ENCODE measurements at regions not wholly inside any gene's neighbourhood (a gene's known extent, or its start where the extent isn't known, plus 50 kb on each side); places are given as distances from the start of the nearest gene placed in this dataset.
"Not testable (repeated sequence)": the region's sequence is repeated elsewhere in the genome, so short reads cannot be mapped to it uniquely, and the experiment has no call there.

GRCh38 chr2:105671156-105671555, 73.6 kb upstream of the NCK2 start:
- no peak for TF ChIP-seq CTCF (IDR thresholded peaks at IDR 0.05; ENCODE audit: control insufficient read depth, extremely low read depth, insufficient read depth)
- no peak for DNase-seq (ENCODE audit: low read depth)
- no peak overlapping the region for H3K4me3 ChIP-seq (ENCODE audit: low read depth, low read length)

GRCh38 chr2:105669384-105669891, 75.3 kb upstream of the NCK2 start:
- DNase-seq (ENCODE audit: low read depth), result no peak
- TF ChIP-seq CTCF (IDR thresholded peaks at IDR 0.05; ENCODE audit: control insufficient read depth, extremely low read depth, insufficient read depth), result no peak
- H3K4me3 ChIP-seq (ENCODE audit: low read depth, low read length), result no peak overlapping the region

DNA sequence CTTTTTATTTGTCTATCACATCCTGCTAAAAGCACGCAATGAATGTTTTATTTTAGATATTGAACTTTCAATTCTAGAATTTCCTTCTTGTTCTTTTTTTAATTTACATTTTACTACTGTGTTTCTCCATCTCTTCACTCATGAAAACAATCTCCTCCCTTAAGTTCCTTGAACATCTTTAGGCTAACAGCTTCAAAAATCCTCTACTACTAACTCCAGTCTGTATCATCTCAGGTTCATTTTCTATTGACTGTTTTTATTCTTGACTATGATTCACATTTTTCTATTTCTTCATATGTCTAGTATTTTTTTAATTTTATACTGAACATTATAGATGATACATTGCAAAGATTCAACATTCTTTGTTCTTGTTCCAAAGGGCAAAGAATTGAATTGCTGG, 79.2 kb upstream of the NCK2 start:
- no peak overlapping the region for H3K4me3 ChIP-seq (ENCODE audit: low read depth, low read length)
- no peak for DNase-seq (ENCODE audit: low read depth)
- TF ChIP-seq CTCF (IDR thresholded peaks at IDR 0.05; ENCODE audit: control insufficient read depth, extremely low read depth, insufficient read depth), result no peak

DNA sequence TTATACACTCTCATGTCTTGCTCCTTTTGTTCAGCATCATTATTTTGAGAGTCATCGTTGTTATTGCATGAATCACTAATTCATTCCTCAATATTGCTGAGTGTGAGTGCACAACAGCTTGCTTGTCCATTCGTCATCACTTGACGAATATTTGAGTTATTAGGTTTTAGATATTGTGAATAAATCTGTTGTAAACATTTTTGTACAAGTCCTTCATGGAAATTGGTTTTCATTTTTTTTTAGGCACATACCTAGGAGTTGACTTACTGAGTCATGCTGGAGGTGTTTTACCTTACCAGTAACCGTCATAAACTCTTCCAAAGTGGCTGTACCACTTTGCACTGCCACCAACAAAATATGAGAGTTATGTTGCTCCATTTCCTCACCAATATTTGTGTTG, 84.2 kb upstream of the NCK2 start:
- no peak overlapping the region for H3K4me3 ChIP-seq (ENCODE audit: low read depth, low read length)
- TF ChIP-seq CTCF (IDR thresholded peaks at IDR 0.05; ENCODE audit: control insufficient read depth, extremely low read depth, insufficient read depth), result no peak
- no peak for DNase-seq (ENCODE audit: low read depth)

DNA sequence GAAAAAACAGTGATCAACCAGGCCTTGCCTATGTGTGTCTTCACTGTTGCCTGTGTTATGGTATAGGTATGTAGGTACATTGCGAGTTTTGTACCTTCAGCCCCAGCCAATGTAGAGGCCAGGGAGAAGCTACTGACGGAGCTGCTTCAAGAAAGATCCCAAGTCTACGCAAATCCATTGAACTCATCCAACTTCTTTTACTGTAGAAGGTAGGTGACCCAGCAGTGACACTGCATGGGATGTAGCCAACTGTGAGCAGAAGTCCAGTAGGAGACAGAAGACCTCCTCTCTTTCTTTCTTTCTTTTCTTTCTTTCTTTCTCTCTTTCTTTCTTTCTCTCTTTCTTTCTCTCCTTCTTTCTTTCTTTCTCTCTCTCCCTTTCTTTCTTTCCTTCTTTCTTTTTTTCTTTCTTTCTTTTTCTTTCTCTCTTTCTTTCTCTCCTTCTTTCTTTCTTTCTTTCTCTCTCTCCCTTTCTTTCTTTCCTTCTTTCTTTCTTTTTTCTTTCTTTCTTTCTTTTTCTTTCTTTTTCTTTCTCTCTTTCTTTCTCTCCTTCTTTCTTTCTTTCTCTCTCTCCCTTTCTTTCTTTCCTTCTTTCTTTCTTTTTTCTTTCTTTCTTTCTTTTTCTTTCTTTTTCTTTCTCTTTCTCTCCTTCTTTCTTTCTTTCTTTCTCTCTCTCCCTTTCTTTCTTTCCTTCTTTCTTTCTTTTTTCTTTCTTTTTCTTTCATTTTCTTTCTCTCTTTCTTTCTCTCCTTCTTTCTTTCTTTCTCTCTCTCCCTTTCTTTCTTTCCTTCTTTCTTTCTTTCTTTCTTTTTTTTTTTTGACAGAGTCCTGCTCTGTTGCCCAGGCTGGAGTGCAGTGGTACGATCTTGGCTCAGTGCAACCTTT, 88.7 kb upstream of the NCK2 start:
- H3K4me3 ChIP-seq (ENCODE audit: low read depth, low read length); DNase-seq (ENCODE audit: low read depth): not testable (repeated sequence)

DNA sequence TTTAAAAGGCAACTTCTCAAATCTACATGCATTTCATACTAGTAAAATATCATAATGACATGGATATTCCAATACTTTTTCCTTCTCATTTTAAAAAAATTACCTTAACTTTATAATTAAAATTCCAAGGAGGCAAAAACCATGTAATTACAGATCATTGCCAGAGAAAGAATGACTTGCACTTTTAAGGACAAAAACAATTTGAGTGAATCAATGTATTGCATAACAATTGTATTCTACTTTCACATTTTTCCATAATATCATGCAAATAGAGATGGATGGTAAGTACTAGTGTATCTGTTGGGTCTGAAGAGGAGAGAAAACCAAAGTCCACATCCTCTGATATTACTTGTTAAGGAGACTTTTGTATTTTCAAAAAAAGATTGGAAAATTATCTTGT, 89.5 kb upstream of the NCK2 start:
- no peak for TF ChIP-seq CTCF (IDR thresholded peaks at IDR 0.05; ENCODE audit: control insufficient read depth, extremely low read depth, insufficient read depth)
- no peak overlapping the region for H3K4me3 ChIP-seq (ENCODE audit: low read depth, low read length)
- no peak for DNase-seq (ENCODE audit: low read depth)

GRCh38 chr2:105654474-105655004, 90.2 kb upstream of the NCK2 start:
- no peak for DNase-seq (ENCODE audit: low read depth)
- no peak overlapping the region for H3K4me3 ChIP-seq (ENCODE audit: low read depth, low read length)
- no peak for TF ChIP-seq CTCF (IDR thresholded peaks at IDR 0.05; ENCODE audit: control insufficient read depth, extremely low read depth, insufficient read depth)

All from LNCaP clone FGC (cell line).